Stimulated activated CD8-positive, alpha-beta memory T cell treated with anti-CD3 and anti-CD28 coated beads, Interleukin-15, amount 100 ng/mL, for 48 hours (primary cell): ENCODE measurements at regions not wholly inside any gene's neighbourhood (a gene's known extent, or its start where the extent isn't known, plus 50 kb on each side); places are given as distances from the start of the nearest gene placed in this dataset.

Experiments used
- DNase-seq, 2 donors: peaks; one replicate each; pipeline ENCODE4 v3.0.0-alpha.2; 2020; ENCODE audit warnings: low read depth in 2 of 2

DNA sequence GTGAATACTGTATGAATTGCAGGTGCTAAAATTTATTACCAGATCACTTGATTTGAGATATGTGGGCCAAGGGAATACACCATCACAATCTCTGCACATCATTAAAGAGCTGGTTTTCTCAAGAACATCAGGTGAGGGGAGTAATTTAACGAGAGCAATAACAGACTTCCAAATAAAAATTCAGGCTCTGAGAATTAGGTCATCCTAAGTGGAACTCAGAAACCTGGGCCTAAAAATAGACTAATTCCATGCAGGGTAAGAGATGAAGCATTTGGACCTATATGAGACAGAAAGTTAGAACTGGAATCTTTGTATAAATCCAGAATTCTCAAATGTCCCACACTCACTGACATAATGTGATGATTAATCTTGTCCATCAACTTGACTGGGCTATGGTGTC, 331.1 kb downstream of the ZNF621 start:
- DNase-seq: no peak

DNA sequence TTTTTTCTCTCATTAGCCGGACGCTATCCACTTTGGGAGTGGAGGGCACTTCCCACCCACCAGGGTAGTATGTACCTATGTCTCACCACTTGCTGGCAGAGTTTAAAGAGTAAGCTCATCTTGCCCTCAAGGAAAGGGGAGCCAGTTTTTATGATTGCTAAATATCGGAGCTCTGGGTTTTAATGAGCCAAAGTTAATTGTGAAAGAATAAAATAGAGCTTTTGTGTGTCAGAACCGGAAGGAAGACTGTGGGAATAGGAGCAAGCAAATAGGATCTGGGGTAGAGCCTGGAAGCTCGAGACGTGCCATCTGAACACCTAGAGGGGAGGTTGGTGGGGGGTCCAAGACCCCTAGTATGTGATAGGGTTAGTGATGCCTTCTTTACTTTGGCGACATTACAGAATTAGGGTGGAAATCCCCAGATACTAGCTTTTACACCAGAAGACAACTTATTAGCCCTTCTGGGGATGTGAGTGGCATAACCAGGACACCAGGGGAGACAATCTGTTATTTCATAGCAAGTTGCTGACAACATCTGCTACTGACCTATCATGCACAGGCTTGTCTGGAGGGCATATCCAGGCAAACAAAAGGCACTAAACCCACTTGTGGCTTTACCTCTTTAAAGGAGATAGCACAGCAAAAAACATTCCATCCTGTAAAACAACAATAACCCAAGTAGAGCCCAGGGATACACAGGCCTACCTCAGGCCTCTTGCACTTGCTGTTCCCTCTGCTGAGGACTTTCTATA, 333.8 kb downstream of the ZNF621 start:
- no peak for DNase-seq

DNA sequence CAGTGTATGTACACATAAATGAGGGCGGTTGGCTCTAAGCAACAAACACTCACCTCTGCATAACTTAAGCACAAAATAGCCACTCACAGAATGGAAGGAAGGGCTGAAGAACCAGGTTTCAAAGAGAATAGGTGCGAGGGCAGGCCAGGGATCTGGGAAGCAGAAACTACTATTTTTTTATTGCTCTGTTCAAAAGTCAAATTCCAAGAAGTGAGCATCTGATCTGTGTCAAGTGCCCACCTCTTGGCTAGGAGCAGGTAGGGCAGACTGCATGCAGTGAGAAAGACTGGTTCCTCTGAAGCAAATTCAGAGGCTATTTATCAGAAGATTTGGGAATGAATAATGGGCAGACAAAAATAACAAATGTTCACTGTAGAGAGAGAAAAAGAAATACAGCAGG, 336.4 kb upstream of the CTNNB1 start:
- DNase-seq: no peak

DNA sequence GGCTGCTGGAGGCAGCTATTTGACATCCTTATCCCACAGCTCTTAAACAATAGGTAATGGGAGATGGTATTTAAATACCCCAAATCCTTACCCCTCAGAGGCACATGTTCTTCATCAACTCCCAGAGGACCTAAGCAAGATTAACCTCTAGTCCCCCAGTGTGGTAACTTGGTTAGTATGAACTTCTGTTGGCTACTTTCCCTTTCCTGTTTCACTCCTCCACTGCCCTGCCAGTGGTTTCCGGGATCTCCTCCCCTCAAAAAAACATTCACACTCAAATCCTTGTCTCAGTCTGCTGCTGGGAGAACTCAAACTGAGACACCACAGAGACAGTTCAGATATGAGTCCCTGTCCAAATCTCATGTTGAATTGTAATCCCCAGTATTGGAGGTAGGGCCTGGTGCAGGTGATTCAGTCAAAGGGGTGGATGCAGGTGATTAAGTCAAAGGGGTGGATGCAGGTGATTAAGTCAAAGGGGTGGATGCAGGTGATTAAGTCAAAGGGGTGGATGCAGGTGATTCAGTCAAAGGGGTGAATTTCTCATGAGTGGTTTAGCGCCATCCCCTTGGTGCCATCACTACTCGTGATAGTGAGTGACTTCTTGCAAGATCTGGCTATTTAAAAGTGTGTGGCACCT, 335.0 kb upstream of the CTNNB1 start:
- DNase-seq: no peak

DNA sequence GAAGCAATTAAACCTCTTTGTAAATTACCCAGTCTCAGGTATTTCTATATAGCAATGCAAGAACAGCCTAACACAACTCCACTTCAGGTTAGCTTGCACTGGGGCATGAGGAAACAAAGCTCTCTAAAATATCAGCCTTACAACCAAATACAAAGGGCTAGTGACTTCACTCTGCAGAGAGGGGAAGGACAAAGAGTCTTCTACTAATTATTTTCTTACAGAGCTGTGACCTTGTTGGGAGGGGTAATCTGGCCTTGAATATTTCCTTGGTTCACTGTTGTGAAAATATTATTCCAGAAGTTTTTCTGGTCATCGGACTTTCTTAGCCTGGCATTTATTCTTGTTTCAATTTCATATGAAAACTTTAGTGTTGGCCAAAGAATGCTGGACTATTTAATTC, 334.4 kb upstream of the CTNNB1 start:
- no peak for DNase-seq

DNA sequence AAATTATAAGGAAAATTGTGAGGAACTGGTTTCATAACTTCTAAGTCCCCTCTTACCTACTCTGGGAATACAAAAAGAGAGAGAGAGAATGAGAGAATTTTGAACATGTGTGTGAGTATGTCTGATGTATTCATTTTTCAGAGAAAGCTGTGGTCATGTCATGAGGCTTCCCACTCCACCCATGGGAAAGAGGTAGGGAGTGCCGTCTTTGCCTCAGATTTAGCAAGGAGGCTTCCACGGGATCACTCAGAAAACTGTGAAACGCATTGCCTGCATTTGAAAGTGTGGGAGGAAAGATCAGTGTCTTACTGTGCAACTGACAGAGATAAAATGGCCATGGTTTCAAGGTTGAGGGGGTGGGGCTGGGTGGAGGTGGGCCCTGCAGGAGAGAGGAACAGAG, 331.5 kb upstream of the CTNNB1 start:
- DNase-seq: no peak

DNA sequence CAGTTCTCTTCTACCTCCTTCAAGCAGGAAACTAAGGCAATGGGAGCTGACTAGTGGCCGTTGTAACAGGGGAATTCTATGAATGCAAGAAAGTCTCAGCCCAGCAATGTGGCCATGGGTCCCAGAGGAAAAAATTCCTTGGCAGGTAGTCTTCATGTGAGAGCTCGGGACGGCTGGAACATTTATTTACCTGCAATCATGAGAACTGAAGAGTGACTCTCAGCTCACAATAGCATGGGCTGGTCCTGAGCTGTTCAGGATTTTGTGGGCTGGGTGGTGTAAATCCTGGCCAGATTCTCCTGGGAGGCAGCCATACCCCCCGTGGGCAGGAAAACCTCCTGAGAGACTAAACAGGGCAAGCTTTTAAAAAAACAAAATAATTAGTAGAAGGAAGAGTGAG, 330.3 kb upstream of the CTNNB1 start:
- no peak for DNase-seq

DNA sequence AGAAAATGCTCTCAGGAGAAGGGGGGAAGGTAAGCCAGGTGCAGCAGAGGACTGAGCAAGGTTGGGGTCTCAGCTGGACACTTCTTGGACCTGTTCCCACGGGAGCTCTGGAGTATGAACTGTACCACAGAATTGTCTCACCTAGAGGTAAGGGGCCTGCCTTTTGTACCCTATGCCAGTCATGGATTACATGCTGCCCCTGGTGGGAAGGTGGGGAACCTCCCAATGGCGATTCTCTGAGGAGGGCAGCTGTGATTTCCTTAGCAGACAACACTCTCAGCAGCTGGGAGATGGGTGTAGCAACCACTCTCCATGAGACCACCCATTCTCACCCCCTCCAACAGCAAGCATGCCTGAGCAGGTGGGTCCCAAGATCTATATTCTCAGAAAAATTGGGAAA, 329.4 kb upstream of the CTNNB1 start:
- DNase-seq: no peak

DNA sequence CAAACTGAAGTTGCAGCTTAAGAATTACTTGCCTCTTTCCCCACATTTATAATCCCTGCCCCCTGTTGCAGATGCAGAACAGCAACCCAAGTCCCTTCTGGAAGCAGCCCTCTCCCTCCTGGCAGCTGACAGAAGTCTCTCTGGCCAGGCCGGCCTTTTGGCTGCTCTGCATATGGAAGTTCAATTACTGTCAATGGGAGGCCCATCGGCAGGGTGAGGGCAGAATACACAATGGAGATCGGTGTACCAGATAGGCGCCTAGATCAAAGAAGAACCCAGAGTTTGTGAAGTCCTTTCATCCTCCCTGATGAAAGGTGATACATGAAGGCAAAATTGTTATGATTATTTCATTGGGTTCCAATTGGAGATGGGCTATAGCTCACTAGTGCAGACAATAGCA, 327.9 kb upstream of the CTNNB1 start:
- no peak for DNase-seq

DNA sequence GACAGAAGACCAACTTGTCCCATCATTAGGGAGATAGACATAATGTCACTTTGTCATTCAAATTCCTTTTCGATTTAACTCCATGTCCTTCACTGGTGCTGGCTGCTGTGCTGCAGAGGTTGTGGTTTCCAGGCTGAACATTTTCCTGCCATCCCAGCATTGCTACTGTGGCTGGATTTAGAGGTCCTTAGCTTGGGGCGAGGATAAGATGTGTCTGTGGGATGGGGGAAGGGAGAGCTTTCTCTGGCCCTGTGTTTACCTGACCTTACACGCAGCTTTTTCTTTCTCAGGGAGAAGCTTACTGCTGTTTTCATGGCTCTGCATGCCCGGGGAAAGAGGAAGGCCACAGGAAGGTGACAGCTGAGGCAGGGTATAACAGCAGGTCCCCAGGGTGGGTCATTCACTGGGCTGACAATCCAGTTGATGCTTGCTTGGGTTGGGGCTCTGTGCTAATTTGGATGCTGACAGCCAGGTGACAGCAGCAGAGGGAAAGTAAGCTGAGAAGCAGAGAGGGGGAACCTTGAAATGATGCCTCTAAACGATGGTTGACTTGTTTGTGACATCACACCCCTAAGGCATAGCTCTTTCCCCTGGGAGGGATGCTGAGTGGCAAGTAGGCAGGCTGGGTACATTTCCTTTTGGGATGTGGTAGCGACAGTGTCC, 326.9 kb upstream of the CTNNB1 start:
- no peak for DNase-seq

DNA sequence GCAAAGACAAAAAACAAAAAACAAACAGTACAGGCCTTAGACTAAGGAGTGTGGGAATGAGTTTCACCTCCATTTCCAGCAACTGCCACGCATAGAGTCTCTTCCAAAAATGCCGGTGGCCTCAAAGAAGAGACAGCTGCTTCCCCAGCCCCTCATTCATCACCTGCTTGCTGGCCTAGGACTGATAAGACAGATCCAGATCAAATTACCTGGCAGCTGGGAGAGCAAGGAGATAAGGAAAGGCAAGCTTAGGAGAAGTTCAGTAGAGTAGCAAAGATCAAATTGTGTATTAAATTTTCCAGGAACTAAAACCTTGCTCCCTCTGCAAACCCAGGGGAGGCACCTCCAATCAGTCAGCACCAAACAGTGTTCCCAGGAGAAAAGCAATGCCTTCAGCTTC, 325.8 kb upstream of the CTNNB1 start:
- DNase-seq: no peak

DNA sequence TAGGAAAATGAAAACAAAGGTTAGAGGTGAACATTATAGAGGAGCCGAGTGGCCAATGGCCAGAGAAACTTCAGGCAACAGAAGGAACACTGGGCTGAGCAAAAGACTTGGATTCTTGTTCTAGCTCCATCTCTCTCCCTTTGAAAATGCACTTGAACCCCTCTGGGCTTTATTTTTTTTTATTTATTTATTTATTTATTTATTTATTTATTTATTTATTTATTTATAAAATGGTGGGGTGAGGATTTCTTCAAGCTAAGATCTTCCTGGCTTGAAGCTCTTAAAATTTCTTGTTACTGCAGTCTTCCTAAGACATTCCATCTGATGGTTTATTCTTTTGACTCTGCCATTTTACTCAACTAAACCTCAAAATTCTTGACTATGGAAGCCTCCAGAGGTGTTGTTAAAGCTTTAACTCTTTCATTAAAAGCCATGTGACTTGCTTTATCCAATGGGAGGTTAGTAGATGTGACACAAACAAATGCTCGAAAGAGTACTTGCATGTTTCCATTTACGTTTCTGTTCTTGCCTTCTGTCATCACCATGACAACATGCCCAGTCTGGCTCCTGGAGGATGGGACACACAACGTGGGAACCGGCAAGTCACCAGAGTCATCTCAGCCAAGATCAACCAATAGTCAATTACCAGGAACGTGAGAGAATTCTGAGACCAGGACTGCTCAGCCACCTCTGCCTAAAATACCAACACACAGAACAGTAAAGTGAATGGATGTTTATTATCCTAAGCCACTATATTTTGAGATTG, 325.2 kb upstream of the CTNNB1 start:
- no peak for DNase-seq

DNA sequence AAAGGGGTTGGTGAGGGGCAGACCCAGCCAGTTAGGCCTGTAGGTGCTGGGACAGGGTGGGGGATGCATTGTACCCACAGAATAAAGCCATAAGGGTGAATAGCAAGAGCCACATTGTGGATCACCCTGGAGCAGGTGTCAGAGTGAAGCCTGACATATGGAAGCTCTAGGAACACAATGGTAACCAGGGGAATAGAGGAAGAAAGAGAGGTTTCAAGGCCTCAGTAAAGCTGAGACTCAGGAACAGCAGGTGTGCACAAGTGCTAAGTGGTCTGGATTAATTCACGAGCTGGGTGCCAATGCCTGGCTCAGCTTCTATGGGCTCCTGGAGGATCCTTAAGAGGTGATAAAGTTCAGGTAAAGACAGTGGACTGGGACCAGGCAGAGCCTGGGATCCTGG, 323.7 kb upstream of the CTNNB1 start:
- no peak for DNase-seq

DNA sequence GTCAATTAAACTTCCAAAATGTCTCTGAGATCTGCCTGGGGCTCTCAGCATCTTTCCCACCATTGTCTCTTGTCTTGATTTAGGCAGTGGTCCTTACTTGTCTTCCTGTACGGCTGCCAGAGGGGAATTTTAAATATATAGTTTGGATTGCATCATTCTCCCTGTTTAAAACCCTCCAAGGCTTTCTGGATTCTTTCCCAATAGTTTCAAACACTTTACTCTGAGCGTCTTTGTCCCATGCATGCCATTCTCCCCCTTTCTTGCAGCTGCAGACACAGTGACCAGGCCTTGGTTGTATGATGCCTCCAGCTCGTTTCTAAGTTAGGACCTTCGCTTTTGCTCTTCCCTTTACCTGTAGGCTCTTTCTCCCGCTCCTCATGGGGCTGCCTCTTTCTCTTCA, 323.3 kb upstream of the CTNNB1 start:
- DNase-seq: no peak

DNA sequence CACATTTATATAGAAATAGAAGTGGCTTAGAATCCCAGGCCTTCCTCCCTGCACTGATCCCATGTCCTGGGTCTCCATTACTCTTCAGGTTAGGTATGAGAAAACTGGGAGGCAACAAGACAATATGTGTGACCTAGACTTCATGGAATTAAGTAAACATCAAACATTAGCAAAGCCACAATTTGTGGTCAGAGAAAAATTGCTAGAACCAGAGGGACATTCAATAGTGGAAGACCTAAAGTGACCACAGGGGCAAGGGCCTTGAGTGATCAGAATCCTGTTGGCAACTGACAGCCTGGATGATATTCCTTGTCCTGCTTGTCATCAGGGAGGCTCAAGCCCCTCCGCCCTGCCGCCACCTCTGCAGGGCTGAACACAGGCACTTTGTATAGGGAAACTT, 322.8 kb upstream of the CTNNB1 start:
- DNase-seq: no peak

DNA sequence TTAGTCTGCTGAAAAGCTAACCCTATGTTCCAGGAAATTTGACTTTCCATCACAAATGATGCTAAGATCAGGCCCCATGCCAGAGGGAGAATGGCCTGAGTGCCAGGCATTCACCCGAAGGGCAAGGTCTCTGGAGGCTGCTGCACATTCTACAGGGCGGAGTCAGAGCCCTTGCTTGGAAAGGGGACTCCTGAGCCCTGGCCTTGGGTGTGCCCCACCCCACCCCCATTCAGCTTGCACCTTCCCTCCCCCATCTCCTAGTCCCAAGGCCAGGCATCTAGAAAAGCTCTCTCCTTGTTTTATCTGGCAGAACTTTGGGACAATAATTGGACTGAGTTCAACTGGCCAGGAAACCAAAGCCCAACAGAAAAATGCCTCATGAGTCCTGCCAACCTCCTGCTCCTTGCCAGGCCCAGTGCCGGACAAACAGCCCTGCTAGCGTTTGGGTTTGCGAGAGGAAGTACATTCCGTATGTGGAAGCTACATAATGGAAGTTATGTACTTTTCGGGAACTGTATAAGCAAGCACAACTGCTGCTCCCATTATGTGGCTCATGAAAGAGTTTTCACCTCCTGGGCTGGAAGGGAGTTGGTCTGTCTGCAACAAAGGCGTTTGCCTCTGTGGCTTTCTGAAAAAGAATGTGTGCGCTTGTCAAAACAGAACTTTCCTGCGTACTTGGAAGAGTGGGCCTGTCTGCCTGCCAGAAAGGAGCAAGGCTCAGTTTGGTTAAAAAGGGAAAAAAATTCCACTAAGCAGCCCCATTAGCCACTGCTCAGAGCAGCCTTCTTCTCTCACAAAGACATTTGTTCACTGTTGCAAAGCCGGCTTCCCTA, 321.5 kb upstream of the CTNNB1 start:
- no peak for DNase-seq

DNA sequence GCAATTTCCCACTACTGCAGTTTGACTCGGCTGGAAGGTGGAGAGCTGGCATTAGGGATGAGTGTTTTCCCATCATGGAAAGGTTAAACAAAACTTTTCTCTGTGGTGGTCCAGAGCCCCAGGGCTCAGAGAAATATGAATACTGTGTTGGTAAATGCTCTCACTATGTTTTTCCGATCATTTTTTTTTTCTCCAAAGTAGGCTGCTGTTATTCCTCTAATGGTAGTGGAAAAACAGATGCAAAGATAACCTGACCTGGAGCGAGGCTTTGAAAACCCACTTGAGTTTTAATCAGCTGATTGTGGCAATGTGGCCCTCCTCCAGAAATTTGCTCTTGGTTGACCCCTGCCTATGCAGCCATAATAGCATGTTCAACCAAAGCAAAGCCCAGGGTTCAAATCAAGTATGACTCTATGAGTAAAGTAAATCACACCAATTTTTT, 320.8 kb upstream of the CTNNB1 start:
- no peak for DNase-seq

DNA sequence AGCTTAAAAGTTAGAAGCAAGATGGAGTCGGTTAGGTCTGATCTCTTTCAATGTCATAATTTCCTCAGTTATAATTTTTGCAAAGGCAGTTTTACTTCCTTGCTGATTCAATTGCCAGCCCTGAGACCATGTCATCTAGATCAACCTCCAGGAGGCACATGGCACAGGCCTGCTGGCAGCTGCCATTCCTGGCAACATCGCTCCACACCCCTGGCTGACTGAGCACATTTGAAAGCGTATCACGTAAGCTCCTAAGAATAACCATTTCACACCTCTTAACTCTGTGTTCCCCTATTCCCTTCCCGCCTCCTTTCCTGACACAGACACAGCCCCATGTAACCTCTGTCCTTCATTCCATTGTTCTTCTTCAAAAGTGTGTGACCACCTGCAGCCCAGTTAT, 313.9 kb upstream of the CTNNB1 start:
- no peak for DNase-seq

DNA sequence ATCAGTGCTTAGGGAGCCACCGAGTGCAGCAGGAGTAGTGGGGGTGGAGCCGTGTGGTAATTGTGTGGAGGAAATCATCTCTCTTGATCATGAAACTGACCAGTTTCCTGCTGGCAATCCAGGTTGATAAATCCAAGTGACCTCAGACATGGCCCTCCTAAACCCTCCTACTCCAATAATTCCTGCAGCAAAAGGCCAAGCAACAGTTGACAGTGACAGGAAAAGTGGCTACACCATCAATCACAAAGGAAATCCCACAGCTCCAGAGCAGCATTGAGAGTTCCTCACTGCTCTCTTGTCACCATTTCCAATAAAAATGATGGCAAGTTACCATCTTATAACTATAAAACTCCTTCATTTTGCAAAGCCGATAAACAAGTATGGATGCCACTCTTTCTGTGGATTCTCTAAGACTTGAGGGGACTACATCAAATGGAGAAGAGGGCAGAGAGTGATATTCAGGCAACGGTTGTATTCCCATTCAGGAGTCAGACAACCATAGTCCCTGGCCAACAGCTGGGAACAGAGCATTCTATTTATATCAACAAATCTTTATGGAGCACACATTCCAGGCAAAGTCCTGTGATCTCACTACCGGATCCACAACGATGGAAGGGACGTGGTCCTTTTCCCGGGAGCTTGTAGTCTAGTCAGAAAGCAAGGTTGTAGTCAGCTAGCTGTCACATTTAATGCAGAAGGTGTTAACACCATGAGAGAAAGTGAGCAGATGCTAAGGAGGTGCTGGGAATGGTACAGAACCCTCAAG, 312.5 kb upstream of the CTNNB1 start:
- DNase-seq: no peak

DNA sequence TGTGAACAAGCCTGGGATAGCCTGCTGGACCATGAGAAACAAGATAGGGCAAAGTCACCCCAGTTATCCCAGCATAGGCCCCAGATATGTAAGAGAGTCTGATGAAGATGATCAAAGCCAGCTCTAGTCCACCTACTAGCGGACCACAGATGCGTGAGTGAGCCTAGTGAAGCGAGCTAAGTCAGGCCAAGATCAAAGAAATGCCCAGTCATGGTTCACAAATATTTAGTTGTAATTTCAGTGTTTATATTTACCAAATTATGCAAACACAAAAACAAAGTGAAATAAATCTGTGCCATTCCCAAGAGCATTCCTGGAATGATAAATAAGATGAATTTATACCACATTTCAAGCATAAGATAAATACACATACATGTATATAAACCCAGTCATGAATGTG, 308.1 kb upstream of the CTNNB1 start:
- DNase-seq: no peak

DNA sequence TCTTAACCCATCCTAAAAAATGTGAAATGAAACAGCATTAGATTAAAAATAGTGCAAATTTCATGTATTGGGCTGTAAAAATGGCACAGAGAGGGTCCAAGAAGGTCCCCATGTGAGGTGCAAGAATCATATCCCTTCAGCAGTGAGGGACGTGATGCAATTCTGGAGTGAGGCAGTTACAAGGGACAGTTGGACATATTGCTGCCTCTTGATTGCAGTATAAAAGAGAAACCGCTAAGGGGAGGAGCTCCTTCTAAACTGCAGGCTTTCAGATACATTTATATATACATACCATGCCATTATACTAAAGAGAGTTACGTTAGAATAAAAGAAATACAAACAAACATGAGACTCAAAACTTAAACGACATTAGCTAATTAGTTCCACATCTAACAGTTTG, 304.2 kb upstream of the CTNNB1 start:
- DNase-seq: no peak
